HepG2 (cell line): ENCODE measurements at regions not wholly inside any gene's neighbourhood (a gene's known extent, or its start where the extent isn't known, plus 50 kb on each side); places are given as distances from the start of the nearest gene placed in this dataset.

Experiments
- ATAD3A ChIP-seq: sonication (generic); formaldehyde crosslinking; IDR thresholded peaks from 2 replicates; pipeline ENCODE4 v1.4.0; 2020; ENCODE audit warnings: missing genetic modification reagents
- CHD4 ChIP-seq: fragments of 200-600 bp; sonication (generic); IDR thresholded peaks from 2 replicates; pipeline ENCODE4 v1.7.0; 2017; ENCODE audit warnings: mild to moderate bottlenecking, low read length, borderline replicate concordance
- ISL2 ChIP-seq: sonication (generic); formaldehyde crosslinking; IDR thresholded peaks from 2 replicates; pipeline ENCODE4 v1.5.0; 2020; ENCODE audit warnings: missing genetic modification reagents
- PHF8 ChIP-seq: sonication (generic); formaldehyde crosslinking; IDR thresholded peaks from 2 replicates; pipeline ENCODE4 v1.5.0; 2020; ENCODE audit warnings: missing genetic modification reagents
- ZNF260 ChIP-seq: sonication (generic); formaldehyde crosslinking; IDR thresholded peaks from 2 replicates; pipeline ENCODE4 v1.4.0; 2020; ENCODE audit warnings: missing genetic modification reagents, low read depth, mild to moderate bottlenecking, borderline replicate concordance
- ZNF329 ChIP-seq: sonication (generic); formaldehyde crosslinking; IDR thresholded peaks from 2 replicates; pipeline ENCODE4 v1.9.0; 2021; ENCODE audit warnings: low read depth, mild to moderate bottlenecking, missing genetic modification reagents
- ZSCAN21 ChIP-seq: sonication (generic); formaldehyde crosslinking; IDR thresholded peaks from 2 replicates; pipeline ENCODE4 v1.8.0; 2022; ENCODE audit warnings: mild to moderate bottlenecking, missing genetic modification reagents, moderate library complexity, borderline replicate concordance
- TF ChIP-seq, protein P1 (sequence below): sonication (generic); formaldehyde crosslinking; IDR thresholded peaks from 2 replicates; pipeline ENCODE4 v1.9.0; 2021; ENCODE audit warnings: mild to moderate bottlenecking, missing genetic modification reagents
- TF ChIP-seq, protein P2 (sequence below): sonication (generic); IDR thresholded peaks from 2 replicates; pipeline ENCODE4 v1.6.1; 2016; ENCODE audit warnings: low read depth, borderline replicate concordance
- TF ChIP-seq, protein P3 (sequence below): sonication (generic); formaldehyde crosslinking; IDR thresholded peaks from 2 replicates; pipeline ENCODE4 v1.5.1; 2020; ENCODE audit warnings: mild to moderate bottlenecking, missing genetic modification reagents
- TF ChIP-seq, protein P4 (sequence below): IDR thresholded peaks from 2 replicates; pipeline ENCODE4 v1.6.1; 2016; ENCODE audit warnings: low read depth, missing genetic modification reagents, missing compliant biosample characterization

DNA sequence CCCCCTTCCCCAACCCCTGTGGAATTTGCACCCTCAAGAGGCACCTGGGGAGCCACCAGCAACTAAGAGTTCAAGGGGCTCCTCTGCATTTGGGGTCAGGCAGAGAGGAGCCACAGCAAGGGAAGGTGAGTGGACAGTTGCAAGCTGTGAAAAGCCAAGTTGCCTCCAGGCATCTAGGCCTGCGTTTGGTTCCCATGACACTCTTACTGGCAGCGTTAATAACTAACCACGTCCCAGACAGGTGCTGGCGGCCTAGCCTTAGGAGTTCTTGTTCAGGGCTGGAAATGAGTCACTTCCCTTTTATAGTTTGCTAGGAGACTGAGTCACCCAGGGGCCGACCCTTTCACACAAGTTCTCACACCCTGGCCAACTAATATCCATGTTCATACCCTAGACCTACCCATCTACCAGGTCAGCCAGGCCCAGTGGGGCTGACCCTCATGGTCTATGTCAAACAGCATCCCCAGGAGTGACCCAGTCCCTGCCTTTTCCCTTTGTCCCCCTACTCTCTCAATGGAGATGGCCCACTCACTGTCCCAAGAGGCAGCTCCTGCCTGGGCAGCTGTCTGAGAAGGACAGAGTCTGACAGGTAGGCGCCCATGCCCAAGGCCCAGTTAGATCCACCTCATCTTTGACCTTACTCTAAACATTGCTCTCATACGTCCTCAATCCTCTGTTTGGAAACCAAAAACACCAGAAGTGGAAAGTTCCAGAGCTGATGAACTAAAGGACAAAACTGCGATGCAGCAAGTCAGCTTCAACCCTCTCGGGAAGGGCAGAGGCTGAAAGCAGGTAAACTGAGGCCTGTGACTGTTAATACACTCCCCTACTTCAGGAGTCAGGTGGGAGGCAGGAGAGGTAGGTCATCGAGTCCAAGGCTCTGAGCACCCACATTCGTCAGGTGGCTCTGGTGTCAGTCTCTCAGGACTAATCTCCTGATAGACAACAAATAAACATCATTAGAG, 300.6 kb downstream of the SOX9 start (continued):
- no peak for TF ChIP-seq ATAD3A (CRISPR knock-in tag)
- TF ChIP-seq ZNF260 (CRISPR knock-in tag) = no peak
- TF ChIP-seq, protein P1, sequence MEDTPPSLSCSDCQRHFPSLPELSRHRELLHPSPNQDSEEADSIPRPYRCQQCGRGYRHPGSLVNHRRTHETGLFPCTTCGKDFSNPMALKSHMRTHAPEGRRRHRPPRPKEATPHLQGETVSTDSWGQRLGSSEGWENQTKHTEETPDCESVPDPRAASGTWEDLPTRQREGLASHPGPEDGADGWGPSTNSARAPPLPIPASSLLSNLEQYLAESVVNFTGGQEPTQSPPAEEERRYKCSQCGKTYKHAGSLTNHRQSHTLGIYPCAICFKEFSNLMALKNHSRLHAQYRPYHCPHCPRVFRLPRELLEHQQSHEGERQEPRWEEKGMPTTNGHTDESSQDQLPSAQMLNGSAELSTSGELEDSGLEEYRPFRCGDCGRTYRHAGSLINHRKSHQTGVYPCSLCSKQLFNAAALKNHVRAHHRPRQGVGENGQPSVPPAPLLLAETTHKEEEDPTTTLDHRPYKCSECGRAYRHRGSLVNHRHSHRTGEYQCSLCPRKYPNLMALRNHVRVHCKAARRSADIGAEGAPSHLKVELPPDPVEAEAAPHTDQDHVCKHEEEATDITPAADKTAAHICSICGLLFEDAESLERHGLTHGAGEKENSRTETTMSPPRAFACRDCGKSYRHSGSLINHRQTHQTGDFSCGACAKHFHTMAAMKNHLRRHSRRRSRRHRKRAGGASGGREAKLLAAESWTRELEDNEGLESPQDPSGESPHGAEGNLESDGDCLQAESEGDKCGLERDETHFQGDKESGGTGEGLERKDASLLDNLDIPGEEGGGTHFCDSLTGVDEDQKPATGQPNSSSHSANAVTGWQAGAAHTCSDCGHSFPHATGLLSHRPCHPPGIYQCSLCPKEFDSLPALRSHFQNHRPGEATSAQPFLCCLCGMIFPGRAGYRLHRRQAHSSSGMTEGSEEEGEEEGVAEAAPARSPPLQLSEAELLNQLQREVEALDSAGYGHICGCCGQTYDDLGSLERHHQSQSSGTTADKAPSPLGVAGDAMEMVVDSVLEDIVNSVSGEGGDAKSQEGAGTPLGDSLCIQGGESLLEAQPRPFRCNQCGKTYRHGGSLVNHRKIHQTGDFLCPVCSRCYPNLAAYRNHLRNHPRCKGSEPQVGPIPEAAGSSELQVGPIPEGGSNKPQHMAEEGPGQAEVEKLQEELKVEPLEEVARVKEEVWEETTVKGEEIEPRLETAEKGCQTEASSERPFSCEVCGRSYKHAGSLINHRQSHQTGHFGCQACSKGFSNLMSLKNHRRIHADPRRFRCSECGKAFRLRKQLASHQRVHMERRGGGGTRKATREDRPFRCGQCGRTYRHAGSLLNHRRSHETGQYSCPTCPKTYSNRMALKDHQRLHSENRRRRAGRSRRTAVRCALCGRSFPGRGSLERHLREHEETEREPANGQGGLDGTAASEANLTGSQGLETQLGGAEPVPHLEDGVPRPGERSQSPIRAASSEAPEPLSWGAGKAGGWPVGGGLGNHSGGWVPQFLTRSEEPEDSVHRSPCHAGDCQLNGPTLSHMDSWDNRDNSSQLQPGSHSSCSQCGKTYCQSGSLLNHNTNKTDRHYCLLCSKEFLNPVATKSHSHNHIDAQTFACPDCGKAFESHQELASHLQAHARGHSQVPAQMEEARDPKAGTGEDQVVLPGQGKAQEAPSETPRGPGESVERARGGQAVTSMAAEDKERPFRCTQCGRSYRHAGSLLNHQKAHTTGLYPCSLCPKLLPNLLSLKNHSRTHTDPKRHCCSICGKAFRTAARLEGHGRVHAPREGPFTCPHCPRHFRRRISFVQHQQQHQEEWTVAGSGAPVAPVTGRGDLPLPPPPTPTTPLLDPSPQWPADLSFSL (CRISPR knock-in tag) = no peak
- TF ChIP-seq ZSCAN21 (CRISPR knock-in tag) = peak; percentile 81; the same call in 1 of the 2 replicates
- no peak; the same call in 1 of the 2 replicates for TF ChIP-seq CHD4
- TF ChIP-seq, protein P2, sequence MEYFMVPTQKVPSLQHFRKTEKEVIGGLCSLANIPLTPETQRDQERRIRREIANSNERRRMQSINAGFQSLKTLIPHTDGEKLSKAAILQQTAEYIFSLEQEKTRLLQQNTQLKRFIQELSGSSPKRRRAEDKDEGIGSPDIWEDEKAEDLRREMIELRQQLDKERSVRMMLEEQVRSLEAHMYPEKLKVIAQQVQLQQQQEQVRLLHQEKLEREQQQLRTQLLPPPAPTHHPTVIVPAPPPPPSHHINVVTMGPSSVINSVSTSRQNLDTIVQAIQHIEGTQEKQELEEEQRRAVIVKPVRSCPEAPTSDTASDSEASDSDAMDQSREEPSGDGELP = peak; percentile 80; the same call in 1 of the 2 replicates
- peak; percentile 82; the same call in 1 of the 2 replicates for TF ChIP-seq ISL2 (CRISPR knock-in tag)
- peak; percentile 59 for TF ChIP-seq PHF8 (CRISPR knock-in tag)
- TF ChIP-seq, protein P3, sequence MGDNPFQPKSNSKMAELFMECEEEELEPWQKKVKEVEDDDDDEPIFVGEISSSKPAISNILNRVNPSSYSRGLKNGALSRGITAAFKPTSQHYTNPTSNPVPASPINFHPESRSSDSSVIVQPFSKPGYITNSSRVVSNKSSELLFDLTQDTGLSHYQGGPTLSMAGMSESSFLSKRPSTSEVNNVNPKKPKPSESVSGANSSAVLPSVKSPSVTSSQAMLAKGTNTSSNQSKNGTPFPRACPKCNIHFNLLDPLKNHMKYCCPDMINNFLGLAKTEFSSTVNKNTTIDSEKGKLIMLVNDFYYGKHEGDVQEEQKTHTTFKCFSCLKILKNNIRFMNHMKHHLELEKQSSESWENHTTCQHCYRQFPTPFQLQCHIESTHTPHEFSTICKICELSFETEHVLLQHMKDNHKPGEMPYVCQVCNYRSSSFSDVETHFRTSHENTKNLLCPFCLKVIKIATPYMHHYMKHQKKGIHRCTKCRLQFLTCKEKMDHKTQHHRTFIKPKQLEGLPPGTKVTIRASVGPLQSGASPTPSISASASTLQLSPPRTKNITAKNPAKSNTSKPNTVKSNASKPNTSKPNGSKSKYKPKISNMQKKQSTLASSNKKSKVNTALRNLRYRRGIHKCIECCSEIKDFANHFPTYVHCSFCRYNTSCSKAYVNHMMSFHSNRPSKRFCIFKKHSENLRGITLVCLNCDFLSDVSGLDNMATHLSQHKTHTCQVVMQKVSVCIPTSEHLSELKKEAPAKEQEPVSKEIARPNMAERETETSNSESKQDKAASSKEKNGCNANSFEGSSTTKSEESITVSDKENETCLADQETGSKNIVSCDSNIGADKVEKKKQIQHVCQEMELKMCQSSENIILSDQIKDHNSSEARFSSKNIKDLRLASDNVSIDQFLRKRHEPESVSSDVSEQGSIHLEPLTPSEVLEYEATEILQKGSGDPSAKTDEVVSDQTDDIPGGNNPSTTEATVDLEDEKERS (CRISPR knock-in tag) = peak; percentile 79; the same call in 1 of the 2 replicates
- 0 out of 2 replicates have a peak, but pooled peaks have one; percentile 26 for TF ChIP-seq ZNF329
- TF ChIP-seq, protein P4, sequence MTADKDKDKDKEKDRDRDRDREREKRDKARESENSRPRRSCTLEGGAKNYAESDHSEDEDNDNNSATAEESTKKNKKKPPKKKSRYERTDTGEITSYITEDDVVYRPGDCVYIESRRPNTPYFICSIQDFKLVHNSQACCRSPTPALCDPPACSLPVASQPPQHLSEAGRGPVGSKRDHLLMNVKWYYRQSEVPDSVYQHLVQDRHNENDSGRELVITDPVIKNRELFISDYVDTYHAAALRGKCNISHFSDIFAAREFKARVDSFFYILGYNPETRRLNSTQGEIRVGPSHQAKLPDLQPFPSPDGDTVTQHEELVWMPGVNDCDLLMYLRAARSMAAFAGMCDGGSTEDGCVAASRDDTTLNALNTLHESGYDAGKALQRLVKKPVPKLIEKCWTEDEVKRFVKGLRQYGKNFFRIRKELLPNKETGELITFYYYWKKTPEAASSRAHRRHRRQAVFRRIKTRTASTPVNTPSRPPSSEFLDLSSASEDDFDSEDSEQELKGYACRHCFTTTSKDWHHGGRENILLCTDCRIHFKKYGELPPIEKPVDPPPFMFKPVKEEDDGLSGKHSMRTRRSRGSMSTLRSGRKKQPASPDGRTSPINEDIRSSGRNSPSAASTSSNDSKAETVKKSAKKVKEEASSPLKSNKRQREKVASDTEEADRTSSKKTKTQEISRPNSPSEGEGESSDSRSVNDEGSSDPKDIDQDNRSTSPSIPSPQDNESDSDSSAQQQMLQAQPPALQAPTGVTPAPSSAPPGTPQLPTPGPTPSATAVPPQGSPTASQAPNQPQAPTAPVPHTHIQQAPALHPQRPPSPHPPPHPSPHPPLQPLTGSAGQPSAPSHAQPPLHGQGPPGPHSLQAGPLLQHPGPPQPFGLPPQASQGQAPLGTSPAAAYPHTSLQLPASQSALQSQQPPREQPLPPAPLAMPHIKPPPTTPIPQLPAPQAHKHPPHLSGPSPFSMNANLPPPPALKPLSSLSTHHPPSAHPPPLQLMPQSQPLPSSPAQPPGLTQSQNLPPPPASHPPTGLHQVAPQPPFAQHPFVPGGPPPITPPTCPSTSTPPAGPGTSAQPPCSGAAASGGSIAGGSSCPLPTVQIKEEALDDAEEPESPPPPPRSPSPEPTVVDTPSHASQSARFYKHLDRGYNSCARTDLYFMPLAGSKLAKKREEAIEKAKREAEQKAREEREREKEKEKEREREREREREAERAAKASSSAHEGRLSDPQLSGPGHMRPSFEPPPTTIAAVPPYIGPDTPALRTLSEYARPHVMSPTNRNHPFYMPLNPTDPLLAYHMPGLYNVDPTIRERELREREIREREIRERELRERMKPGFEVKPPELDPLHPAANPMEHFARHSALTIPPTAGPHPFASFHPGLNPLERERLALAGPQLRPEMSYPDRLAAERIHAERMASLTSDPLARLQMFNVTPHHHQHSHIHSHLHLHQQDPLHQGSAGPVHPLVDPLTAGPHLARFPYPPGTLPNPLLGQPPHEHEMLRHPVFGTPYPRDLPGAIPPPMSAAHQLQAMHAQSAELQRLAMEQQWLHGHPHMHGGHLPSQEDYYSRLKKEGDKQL (CRISPR knock-in tag) = no peak
